ENCODE measurements at regions not wholly inside any gene's neighbourhood (a gene's known extent, or its start where the extent isn't known, plus 50 kb on each side); places are given as distances from the start of the nearest gene placed in this dataset.

DNA sequence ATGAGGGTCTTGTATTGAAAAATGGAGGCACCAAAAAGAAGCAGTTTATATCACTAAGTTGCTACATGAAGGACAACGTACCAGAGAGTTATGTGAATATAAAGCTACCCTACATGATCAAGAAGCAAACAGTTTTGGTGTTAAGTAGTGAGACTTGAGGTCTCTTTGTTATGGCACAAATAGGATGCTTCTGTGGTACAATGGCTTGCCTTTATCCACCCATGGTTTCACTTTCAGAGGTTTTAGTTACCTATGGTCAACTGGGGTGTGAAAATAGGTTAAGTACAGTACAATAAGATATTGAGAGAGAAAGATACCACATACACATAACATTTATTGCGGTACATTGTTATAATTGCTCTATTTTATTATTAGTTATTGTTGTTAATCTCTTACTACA, 229.2 kb upstream of the SLIT2 start:
- no peaks in the 10 kb centered on the region for H3K27me3 ChIP-seq (ENCODE audit: control insufficient read depth in 2 of 2, insufficient read depth in 2 of 2, low read length in 2 of 2)
- TF ChIP-seq, protein P1, sequence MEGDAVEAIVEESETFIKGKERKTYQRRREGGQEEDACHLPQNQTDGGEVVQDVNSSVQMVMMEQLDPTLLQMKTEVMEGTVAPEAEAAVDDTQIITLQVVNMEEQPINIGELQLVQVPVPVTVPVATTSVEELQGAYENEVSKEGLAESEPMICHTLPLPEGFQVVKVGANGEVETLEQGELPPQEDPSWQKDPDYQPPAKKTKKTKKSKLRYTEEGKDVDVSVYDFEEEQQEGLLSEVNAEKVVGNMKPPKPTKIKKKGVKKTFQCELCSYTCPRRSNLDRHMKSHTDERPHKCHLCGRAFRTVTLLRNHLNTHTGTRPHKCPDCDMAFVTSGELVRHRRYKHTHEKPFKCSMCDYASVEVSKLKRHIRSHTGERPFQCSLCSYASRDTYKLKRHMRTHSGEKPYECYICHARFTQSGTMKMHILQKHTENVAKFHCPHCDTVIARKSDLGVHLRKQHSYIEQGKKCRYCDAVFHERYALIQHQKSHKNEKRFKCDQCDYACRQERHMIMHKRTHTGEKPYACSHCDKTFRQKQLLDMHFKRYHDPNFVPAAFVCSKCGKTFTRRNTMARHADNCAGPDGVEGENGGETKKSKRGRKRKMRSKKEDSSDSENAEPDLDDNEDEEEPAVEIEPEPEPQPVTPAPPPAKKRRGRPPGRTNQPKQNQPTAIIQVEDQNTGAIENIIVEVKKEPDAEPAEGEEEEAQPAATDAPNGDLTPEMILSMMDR (IDR thresholded peaks at IDR 0.05): no peak
- no peak for DNase-seq
- no peak overlapping the region for H2AFZ ChIP-seq (ENCODE audit: insufficient read depth, low read depth, low read length, poor library complexity, severe bottlenecking)
- WGBS (ENCODE audit: insufficient coverage): no CpG with 5 or more reads among the region's 2 CpGs
- Mint-ChIP-seq H3K27ac (no peak overlapping the region), H3K9me3 (peaks cover 0 to 15% (median 0%) of the 10 kb centered on the region in 7 donors), H3K4me1 (no peaks in the 10 kb centered on the region), H3K4me3 (no peak overlapping the region), H3K36me3 (no peaks in the 10 kb centered on the region), H3K27me3 (ENCODE audit: low read depth in 3 of 3) (no peaks in the 10 kb centered on the region)
- no peaks in the 10 kb centered on the region for H3K4me1 ChIP-seq (ENCODE audit: control insufficient read depth in 1 of 2, insufficient read depth in 2 of 2, low read length in 2 of 2)
- no peaks in the 10 kb centered on the region for H3K79me2 ChIP-seq (ENCODE audit: insufficient read depth, low read length)
- no peaks in the 10 kb centered on the region for H3K36me3 ChIP-seq (replicated peaks in 1 of 2; ENCODE audit: control insufficient read depth in 1 of 2, insufficient read depth in 2 of 2, low read length in 2 of 2)
- H3K4me3 ChIP-seq (replicated peaks in 1 of 3; ENCODE audit: low read depth in 2 of 3, low read length in 3 of 3): no peak overlapping the region
- no peak overlapping the region for H3K9ac ChIP-seq (ENCODE audit: insufficient read depth, low read length, poor library complexity, severe bottlenecking)
- no peaks in the 10 kb centered on the region for H3K9me3 ChIP-seq (replicated peaks in 1 of 2; ENCODE audit: control insufficient read depth in 1 of 2, insufficient read depth in 1 of 2, low read length in 2 of 2)
- intact Hi-C loops (cut with micrococcal nuclease): no loop called here
- no peaks in the 10 kb centered on the region for H4K20me1 ChIP-seq (ENCODE audit: insufficient read depth, low read length)
- H3K4me2 ChIP-seq (replicated peaks; ENCODE audit: extremely low read depth, low read length, poor library complexity, severe bottlenecking): no peak overlapping the region
- no peak overlapping the region for H3K27ac ChIP-seq (ENCODE audit: low read depth in 1 of 2, low read length in 2 of 2)

DNA sequence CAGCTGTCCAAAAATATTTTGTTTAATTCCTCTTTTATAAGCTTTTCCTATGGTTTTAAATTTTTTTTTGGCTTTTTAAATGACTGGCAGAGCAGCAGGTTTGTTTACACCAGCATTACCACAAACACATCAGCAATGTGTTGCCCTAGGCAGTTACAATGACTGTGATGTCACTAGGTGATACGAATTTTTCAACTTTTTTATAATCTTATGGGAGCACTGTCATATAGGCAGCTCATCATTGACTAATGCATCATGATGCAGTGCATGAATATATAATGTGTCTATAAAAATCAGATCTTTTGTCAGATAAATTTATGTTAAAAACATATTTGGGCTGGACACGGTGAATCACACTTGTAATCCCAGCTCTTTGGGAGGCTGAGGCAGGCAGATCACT, 231.6 kb upstream of the SLIT2 start:
- Histone ChIP-seq H3K79me2 (ENCODE audit: insufficient read depth, low read length) (no peaks in the 10 kb centered on the region), H3K36me3 (replicated peaks in 1 of 2; ENCODE audit: control insufficient read depth in 1 of 2, insufficient read depth in 2 of 2, low read length in 2 of 2) (no peaks in the 10 kb centered on the region), H4K20me1 (ENCODE audit: insufficient read depth, low read length) (no peaks in the 10 kb centered on the region), H3K9ac (ENCODE audit: insufficient read depth, low read length, poor library complexity, severe bottlenecking) (no peak overlapping the region), H3K4me1 (ENCODE audit: control insufficient read depth in 1 of 2, insufficient read depth in 2 of 2, low read length in 2 of 2) (no peaks in the 10 kb centered on the region), H3K27ac (ENCODE audit: low read depth in 1 of 2, low read length in 2 of 2) (no peak overlapping the region), H3K9me3 (replicated peaks in 1 of 2; ENCODE audit: control insufficient read depth in 1 of 2, insufficient read depth in 1 of 2, low read length in 2 of 2) (no peaks in the 10 kb centered on the region), H3K4me3 (replicated peaks in 1 of 3; ENCODE audit: low read depth in 2 of 3, low read length in 3 of 3) (no peak overlapping the region), H3K4me2 (replicated peaks; ENCODE audit: extremely low read depth, low read length, poor library complexity, severe bottlenecking) (no peak overlapping the region), H3K27me3 (ENCODE audit: control insufficient read depth in 2 of 2, insufficient read depth in 2 of 2, low read length in 2 of 2) (no peaks in the 10 kb centered on the region), H2AFZ (ENCODE audit: insufficient read depth, low read depth, low read length, poor library complexity, severe bottlenecking) (no peak overlapping the region)
- intact Hi-C loops (cut with micrococcal nuclease): no loop called here
- no peaks in the 10 kb centered on the region for H3K4me1 Mint-ChIP-seq
- H3K36me3 Mint-ChIP-seq: no peaks in the 10 kb centered on the region
- H3K27ac Mint-ChIP-seq: no peak overlapping the region
- peaks cover 0 to 15% (median 0%) of the 10 kb centered on the region in 7 donors for H3K9me3 Mint-ChIP-seq
- no peaks in the 10 kb centered on the region for H3K27me3 Mint-ChIP-seq (ENCODE audit: low read depth in 3 of 3)
- TF ChIP-seq, protein P1 (IDR thresholded peaks at IDR 0.05): no peak
- WGBS (ENCODE audit: insufficient coverage): no CpG with 5 or more reads among the region's 2 CpGs
- no peak overlapping the region for H3K4me3 Mint-ChIP-seq
- no peak for DNase-seq
